GM18909 (cell line): ENCODE measurements at regions not wholly inside any gene's neighbourhood (a gene's known extent, or its start where the extent isn't known, plus 50 kb on each side); places are given as distances from the start of the nearest gene placed in this dataset.

Experiments used
- ATAC-seq: cut with Tn5 transposase; IDR thresholded peaks from one replicate; pipeline ENCODE4 v1.9.1; 2021; ENCODE audit warnings: mild to moderate bottlenecking; ENCODE audit not compliant: unreplicated experiment, poor library complexity

DNA sequence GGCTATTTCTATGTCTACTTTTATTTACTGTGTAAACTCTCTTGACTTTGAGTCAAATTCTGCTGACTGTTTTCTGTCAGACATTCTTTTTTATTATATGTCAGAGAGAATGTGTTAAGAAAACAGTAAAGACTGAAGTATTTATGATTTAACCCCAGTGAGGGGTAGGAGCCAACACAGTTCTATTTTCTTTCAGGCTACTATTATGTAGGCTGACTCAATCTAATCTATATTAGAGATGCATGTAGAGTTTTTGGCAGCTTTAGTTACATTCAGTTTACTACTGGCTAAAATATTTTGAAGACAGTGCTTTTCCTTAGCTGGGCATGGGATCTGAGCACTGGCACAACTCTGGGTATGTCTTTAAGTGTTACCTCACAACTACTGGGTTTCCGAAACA lies 1108.0 kb downstream of the CDH11 start:
- ATAC-seq = no peak

DNA sequence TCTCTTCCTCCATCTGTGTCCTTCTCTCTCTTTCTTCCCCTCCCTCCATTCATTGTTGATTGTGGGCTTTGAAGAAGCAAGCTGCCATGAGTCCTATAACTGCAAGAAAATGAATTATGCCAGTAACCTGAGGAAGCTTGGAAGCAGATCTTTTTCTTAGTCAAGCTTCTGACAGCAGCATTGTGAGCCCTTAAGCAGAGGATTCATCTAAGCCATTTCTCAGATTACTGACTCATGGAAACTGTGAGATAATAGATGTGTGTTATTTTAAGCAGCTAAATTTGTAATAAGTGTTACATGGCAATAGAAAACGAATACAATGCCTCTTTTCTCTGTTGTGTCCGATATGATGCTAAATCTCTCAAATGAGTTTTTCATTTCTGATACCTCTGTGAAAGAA lies 1109.7 kb downstream of the CDH11 start:
- ATAC-seq = no peak

- no peak for ATAC-seq
These were observed 1110.2 kb downstream of the CDH11 start for GRCh38 chr16:64011650-64012049.

GRCh38 chr16:64008131-64008530 lies 1113.7 kb downstream of the CDH11 start:
- no peak for ATAC-seq

GRCh38 chr16:64004116-64004515 lies 1117.7 kb downstream of the CDH11 start:
- no peak for ATAC-seq

DNA sequence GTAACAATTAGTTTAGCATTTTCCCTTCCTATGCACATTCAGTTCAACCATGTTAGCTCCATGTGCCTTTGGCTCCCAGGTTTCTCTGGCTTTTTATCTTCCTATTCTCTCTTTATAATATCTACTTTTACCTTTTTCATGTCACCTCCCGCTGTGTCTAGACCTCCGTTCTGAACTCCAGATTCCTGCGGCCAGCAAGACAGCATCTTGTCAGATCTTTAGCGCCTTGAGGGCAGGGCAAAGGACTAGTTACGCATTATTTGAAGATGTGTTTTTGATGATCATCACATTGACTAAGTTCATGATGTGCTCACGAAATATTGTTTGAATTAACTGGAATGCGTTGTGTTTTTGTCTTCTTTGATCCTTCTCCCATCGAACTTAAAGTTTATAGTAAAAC lies 1126.8 kb downstream of the CDH11 start:
- ATAC-seq = no peak

GRCh38 chr16:63983401-63983800 lies 1138.5 kb downstream of the CDH11 start:
- ATAC-seq = no peak

GRCh38 chr16:63982741-63983140 lies 1139.1 kb downstream of the CDH11 start:
- ATAC-seq = no peak

GRCh38 chr16:63982110-63982509 lies 1139.8 kb downstream of the CDH11 start:
- ATAC-seq = no peak

GRCh38 chr16:63981639-63982038 lies 1140.2 kb downstream of the CDH11 start:
- ATAC-seq = no peak

DNA sequence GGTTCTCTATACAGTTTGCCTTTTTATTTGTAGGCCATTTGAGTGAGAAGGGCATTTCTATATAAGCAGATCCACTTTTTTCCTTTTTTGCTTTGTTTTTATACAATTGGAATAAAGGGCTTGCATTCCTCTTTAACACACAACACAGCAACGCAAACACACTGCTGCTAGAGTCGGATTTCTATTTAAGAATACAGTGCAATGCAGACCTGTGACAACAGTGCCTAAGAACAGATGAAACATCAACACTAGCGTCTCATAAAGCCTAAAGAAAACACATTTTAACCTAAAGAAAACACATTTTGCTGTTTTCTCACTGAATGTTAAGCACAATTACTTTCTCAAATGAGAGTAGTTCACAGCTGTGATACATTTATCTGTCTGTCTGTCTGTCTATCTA lies 1141.1 kb downstream of the CDH11 start:
- no peak for ATAC-seq

DNA sequence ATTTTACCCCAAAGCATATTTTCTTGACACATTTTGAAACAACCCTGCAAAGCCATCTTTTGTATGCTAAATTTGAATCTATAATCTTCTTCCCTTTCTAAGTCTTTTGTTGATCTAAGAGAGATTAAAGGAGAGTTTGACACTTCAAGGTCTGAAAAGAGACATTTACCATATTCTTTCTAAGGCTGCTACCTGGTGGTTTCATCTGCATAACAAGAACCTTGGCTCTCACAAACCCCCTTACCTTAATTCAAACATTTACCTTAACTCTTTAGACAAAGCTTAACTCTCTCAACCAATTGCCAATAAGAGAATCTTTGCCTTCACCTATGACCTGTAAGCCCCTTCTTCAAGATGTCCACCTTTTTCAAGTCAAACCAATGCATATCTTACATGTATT lies 1143.6 kb downstream of the CDH11 start:
- no peak for ATAC-seq

- no peak for ATAC-seq
These were observed 1145.5 kb downstream of the CDH11 start for GRCh38 chr16:63976345-63976744.

DNA sequence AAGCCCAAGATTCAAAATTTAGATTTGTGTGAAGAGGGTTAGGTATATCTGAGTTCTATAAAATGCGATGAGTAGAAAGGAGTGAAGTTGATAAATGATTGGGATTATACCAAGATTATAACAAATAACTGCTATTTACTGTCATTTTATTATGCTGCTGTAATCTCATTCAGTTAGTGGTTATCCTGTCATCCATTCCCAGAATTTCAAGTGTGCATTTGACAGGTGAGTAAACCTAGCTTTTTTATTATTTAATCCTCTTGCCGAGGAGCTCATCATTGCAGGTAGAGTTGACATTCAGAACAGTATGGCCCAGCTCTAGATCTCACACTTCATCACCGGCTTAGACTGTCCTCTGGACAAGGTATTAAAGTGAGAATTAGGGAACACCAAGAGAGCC lies 1146.2 kb downstream of the CDH11 start:
- ATAC-seq = no peak

DNA sequence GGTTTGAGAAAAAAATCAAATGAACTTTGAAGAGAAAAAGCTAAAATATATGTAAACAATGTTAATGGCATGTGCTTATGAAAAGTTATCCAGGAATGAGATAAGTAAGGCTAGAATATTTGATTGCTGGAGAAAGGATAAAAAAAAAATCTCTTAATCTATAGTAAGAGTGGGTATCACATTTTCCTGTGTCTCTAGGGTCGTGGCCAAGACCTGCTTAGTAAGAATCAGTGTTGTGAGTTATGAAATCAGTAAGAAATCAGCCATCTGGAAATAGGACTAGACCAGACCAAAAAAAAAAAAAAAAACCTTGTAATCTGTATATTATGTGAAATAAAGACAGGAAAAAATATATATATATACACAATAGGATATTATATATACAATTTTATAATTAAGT lies 1153.9 kb downstream of the CDH11 start:
- no peak for ATAC-seq

DNA sequence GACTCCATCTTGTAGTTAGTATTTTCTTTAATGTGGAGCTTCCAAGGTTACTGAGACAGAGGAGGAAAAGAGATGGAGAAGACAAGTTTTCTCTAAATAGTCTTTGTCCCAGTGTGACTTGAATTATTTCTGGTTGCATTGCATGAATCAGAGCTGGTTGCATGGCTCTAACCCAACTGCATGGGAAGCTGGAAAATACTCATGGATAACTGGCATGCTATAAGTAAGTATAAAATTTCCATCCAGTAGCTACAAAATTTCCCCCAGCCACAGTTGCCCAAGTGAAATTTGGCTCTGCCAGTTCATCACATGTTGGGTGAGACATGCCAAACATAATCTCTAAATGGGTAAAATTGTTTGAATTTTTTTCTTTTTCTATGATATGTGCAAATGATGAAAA lies 1161.5 kb downstream of the CDH11 start:
- ATAC-seq = no peak

GRCh38 chr16:63947022-63947421 lies 1174.8 kb downstream of the CDH11 start:
- ATAC-seq = no peak

DNA sequence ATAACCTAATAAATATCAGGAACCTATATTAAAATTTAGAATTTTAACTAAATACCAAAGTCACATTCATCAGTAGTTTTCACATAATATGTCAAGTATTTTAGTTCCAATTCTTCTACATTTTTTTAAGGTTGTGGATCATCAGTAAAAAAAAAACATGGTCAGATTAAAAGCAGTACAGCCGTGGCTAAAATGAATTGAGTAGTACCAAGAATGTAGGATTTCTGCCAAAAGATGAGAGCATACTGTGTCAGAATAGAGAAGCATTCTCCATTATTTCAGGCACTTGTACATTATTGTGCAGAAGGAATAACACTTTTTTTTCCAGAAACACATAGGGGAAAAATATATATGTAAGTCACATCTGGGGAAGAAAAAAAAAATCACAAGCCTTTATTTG lies 1176.1 kb downstream of the CDH11 start:
- no peak for ATAC-seq

GRCh38 chr16:63943566-63943965 lies 1178.3 kb downstream of the CDH11 start:
- no peak for ATAC-seq

DNA sequence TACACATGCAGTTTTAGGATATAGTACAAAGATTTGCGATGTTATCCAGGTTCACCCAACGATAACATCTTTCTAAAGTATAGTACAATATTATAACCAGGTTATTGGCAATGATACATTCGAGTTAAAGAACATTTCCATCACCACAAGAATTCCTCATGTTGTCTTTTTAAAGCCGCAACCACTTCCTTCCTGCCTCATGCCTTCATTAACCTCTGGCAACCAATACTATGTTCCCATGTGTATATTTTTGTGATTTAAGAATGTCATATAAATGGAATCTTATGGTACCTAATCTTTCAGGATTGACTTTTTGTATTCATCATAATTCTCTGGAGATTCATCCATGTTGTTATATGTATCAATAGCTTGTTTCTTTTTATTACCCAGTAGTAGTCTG lies 1183.2 kb downstream of the CDH11 start:
- no peak for ATAC-seq

DNA sequence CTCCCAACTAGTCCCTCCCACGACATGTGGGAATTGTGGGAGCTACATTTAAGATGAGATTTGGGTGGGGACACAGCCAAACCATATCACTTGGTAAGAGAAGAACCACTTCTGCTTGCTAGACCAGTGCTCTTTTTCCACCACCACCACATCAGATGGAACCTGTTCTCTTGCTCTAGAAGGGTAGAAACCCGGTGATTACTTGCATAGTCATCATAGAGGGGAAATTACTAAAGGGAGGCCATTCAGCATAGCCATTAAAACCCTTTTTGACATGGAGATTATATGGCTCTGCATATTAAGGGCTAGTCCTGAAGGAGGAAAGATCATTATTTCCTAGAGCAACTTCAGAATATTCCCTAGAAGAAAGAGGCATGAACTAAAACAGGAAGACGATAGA lies 1188.0 kb downstream of the CDH11 start:
- ATAC-seq = no peak

DNA sequence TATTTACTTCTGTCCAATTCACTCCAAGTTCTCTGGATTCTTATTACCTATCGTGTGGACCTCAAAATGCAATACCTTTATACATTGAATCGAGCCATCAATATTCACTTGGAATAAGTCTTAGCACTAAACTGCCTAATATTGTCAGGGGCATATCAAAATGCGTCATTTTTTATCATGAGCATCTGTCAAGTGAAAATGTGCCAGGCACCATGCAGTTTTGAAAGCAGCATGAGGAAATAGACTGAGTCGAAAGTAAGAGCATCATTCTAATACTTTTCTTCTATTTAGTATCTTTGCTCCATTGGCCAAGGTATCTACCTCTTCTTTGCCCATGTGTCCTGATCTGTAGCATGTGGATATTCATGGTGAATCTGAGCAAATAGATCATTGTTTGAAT lies 1193.4 kb downstream of the CDH11 start:
- ATAC-seq = no peak

- no peak for ATAC-seq
These were observed 1196.6 kb downstream of the CDH11 start for GRCh38 chr16:63925221-63925620.
